Fibroblast of skin of abdomen (primary cell): ENCODE measurements at regions not wholly inside any gene's neighbourhood (a gene's known extent, or its start where the extent isn't known, plus 50 kb on each side); places are given as distances from the start of the nearest gene placed in this dataset.

Experiments used
- DNase-seq: peaks from one replicate; pipeline ENCODE4 v3.0.0-alpha.2; 2013

DNA sequence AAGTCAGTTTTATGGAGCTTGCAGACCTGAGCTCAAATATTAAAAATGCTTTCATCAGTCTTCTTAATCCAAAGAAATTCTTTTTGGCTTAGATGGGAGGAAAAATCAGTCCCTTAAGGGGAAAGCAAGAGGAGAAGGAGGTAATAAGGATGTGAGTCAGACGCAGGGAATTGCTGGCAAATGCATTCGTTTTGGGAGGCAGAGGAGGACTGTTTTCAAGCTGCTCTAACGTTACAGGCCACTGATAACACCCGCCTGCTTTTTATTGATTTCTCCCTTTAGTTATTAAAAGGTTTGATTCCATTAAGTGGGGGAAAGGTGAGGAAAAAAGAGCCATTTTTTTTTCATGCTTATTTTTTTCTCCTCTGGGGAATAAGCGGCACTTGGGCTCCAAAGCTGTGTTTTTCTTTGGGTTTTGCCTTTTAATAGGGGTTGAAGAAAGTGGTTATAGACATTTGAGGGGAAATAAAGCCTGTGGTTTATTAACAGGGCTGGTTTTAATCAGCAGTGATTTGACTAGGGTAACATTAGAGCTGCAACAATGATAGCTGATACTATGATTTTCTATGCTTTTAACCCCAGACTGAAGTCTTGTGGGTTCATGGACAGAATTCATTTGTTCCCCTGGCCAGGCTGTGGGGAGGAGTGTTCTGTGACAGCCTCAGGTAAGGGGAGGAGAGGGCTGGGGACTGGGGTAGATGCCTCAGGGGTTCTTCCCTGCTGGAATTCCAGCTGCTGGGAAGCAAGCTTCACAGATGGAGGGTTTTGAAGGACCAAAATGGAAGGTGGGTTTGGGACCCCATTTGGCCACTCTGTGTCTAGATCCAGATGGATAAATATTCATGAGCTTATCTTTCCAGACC is 225.2 kb downstream of the GAS1 start:
- DNase-seq, result peak; percentile 98

DNA sequence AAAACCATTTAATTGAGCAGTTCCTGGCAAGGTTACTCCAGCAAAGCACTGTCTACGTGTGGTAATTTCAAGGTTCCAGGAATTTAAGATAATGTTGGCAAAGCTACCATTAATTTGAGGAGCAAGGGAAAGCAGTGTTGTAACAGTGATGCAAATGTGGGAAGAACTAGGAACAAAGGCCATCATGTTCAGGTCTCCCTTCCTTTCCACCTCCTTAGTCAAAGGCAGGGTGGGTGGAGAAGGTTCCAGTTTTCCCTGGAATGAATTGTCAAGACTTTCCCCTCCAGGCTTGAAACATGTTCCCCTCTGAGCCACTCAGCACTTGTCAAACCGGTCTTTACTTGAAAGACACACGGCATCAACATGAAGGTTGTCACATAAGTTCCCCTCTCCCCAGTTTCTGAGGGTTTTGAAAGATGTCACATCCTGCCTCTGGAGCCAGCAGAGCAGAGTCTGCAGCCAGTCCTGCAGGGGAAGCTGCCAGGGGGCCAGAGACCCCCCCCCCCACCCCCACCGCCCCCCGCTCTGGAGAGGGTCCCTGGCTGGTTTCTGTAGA is 226.0 kb downstream of the GAS1 start:
- peak; percentile 56 for DNase-seq

DNA sequence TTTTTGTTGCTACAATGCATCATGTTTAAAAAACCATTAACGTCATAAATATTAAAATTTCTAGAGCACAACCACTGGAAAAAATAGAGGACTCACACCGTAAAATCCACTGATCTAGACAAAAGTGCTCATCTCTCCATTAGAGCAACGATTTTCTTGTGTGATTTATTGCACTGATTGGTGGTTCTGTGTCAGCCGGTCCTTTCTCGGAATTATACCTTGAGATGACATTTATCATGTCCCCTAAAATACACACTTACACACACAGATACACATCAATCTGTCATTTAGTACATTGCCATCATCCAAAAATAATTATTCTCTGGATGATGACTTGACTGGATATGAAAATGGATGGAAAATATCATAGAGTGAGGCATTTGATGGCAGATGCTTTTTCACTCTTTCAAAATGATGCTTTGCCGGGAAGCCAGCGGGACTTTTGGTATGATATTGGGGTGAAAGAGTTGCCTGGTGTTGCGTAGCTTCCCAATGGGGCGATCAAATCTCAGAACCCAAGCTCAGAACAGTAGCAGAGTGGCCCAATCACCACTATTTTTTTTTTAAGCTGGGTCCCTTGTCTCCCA is 226.6 kb downstream of the GAS1 start:
- no peak for DNase-seq

DNA sequence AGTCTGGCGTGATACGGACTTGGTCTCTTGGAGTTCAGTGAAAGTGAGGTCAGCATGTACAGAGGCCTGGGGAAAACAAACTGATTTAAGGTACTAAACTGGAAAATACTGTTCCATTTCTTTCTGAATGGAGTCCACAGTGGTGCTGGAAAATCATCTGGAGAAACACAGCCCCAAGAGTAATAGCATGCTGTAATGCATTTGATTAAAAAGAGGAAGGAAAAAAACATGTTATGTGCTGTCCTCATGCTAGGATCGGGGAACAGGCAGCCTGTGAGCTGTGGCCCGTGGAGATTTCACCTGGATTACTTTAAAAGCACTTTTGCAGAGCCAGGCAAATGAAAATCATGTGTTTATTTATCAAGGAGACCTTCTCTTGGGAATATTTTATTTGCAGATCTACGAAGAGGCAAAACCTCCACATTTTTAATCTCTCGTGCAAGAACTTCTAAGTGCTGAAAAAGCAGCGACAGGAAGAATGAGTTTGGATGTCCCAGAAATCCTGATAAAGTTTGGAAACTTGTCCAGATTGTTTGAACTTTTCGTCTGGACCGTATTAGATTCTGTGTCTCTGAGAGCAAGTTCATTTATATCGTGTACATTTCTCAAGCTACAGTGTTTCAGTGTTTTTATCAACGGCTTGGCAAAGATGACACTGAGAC is 228.8 kb downstream of the GAS1 start:
- no peak for DNase-seq

DNA sequence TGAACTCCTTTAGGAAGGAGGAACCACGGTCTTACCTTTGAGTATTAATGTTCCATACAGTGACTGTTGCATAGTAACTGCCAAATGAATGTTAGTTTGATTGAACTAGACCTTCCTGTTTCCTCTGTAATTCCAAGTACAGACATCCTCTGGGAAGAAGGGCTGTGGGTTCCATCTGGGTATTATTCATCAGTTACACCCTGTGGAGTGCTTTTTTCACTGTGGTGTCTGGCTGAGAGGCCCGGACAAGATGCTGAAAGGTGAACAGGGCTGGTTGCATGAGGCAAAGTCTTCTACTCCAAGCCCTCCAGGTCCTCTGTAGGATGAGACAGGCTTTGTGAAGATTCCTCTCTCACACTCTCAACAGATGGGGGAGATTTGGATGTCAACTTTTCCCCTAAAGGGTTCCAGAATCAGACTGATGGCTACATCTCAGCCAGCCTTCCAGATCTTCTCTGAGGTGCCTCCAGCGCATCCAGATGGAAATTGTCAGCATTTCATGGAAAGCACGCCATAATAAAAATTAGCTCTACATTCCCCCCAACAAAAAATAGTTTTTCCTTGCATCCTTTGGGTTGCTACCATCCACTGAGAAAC is 230.9 kb downstream of the GAS1 start:
- DNase-seq, result peak; percentile 44

DNA sequence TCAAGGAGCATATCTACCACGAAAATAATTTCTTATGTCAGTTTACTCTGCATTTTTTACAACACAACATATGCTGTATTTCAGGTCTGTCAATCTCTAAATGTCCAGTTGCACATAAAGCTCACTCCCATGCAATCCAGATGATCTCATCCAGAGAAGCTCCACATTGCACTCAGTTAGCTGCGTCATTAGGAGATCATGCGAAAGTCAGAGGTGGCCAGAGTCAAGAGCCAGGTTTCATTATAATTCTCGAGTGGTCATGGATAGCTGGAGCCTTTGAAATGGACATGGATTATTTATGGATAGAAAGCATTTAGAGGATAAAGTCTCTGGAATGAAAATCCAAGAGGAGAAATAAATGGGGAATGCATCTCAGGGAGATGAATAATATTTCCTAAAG is 232.3 kb downstream of the GAS1 start:
- DNase-seq, result peak; percentile 85

DNA sequence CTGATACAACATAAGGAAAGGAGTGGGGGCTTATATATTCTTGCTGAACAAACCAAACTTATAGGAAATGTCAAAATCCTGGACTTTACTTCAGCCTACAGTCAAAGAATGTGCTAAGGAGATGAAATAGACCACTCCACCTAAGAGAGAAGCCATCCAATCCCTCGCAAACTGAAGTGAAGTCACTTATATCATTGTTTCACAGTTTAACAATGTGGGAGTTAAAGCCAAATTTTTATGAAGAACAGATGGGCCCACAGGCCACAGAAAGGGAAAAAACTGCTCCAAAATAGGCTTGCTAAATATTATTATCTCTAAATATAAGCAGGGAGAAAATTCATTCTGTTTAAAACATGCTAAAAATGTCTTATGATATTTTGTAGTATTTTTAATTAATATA is 233.3 kb downstream of the GAS1 start:
- DNase-seq, result peak; percentile 87

DNA sequence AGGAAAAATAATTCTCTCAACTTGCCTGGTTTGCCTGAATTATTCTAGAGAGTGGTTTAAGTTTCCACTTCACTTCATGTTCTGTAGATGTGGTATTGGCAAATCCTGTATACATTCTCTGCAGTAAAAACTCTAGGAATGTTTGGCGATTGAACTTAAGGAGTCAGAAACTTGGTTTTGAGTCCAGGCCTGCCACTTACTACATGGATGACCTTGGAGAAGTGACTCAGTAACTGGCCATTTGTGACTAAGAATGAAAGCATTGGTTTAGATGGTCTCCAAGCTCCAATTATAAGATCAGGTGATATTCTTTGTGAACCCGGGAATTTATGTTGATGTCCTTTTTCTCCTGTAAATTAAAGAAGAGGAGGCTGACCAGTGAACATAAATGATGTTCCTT is 233.8 kb downstream of the GAS1 start:
- DNase-seq, result peak; percentile 90

DNA sequence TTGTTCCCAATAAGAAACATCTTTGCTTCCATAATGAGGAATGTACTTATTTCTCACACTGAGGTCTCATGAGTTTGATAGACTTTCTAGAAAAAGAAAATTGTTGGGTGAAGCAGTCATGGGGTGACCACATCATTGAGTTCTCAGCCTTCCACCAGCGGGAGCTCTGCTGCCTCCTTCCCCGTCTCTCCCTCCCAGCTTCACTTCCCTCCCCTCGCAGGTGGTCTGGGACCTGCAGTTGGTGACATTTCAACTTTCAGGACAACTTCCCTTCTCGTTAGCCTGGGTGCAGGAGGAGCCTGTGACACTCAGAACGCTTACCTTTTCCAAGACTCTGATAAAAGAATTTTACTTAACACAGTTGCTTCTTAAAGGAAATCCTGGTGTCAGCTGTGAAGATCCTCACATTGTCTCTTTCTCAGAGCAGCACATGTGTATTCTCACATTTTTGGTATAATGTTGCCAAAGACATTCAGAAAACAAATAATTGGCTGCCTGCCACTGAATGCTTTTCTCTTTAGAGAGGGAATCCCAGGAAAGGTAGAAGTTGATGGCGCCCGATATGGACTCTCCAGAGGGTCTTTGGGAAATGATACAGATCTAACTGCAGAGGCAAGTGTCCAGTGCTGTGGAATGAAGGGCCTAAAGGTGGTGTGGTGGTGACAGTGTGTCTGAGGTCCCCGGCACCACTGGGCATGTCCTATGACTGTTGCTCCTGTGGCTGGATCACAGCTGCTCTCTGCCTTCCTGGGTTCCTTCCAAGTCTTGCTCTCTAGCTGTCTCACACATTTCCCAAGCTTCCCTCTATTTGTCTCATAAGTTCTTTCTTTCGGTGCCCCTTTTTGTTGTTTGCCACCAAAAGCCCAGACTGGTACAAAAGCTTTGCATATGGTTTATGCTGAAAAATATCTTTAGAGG is 238.1 kb downstream of the GAS1 start:
- no peak for DNase-seq

DNA sequence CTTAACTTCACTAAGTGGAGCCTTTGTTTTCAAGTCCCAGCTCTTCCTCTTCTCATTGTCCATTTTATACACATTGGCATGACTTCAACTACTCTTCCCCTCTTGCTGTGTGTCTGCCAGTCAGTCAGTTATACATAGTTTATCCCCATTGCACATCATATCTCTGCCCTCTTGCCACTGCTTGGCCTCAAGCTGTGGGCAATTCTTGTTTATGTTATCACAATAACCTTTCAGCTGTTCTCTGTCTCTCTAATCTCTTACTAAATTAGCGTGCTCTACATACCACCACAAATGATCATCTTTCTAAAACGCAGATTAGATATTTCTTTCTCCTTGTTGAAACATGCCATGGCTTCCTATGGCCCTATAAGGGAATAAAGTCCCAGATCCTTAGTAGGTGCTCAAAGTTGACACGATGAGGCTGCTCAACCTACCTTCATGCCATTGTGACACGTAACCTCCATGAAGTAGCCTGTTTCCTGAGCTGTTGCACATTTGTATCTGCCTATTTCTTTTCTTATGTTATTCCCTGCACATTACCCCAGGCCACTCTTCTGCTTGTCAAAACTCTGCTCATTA is 239.3 kb downstream of the GAS1 start:
- DNase-seq, result no peak

DNA sequence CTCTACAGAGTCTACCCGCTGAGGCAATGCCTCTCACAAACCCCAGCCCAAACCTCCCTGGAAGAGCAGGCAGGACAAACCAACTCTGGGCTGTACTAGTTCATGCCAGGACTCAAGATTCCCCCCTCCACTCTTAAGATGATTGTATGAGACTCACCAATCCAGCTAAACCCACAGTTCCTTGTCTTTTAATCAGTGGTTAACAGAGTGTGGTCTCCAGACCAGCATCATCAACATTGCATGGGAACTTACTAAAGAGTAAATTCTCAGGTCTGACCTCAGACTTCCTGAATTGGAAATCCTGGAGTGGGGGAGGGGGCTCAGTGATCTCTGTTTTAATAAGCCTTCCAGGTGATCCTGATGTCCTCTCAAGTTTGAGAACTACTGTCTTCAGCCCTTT is 240.9 kb downstream of the GAS1 start:
- peak; percentile 59 for DNase-seq

DNA sequence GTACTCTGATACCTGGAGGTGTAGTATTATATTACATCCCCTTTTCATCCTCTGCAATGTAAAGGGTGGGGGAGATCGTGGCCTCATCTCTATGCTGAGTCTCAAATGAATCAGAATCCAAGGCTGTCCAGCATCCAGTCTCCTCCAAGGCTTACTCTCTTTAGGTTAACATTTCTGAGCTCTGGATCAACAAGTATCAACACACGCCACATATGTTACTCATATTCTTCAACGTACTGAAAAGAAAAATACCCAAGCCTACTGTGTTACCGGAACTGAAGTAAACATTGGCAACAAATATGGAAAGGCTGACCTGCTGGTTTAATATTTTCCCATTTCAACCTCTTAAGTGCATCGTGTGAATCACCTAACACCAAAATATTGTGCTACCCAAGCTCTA is 241.8 kb downstream of the GAS1 start:
- DNase-seq, result peak; percentile 69

DNA sequence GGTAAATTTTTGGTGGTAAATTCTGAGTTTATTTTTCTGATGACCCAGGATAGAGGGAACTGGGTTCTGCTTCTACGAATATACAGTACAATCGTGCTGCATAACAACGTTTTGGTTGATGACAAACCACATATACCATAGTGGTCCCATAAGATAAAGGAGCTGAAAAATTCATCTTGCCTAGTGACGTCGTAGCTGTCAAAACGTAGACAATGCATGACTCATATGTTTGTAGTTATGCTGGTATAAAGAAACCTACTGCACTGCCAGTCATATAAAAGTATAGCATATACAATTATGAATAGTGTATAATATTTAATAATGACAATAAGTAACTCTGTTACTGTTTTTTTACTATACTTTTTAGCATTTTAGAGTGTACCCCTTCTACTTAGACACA is 244.0 kb downstream of the GAS1 start:
- DNase-seq, result peak; percentile 60

DNA sequence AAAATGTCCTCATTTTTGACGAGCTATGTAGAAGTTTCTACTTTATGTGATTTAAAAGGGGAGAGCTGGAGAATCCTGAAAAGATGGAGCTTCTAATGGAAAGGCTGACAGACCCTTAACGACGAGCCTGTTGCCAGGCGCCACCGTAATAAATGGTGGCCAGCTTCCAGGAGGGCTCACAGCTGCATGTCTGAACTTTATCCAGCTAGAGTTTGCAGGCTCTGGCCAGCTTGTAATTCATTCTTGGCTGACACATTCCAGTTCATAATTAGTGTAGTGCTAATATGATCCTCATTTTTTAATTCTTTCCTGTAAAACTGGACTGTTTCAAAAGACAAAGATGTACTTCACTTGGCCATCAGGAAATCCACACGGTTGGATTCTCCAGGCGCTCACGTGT is 246.7 kb downstream of the GAS1 start:
- peak; percentile 85 for DNase-seq

DNA sequence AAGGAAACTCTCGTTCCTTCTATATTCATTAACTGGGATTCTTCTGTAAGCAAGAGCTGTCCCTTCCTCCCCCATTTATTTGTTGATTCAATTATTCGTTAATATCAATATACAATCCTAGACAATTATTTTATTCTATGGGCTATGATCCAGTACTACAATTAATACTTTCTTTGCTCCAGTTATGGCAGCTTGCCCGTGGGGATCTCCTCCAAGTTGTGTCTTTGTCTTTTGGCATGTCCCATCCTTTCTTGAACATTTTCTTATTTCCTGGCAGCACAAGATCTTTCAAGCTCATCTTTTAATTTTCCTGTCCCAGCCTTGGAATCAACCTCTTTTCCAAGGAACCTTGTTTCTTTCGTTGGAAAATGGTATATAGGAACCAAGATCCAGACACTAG is 249.3 kb downstream of the GAS1 start:
- no peak for DNase-seq

DNA sequence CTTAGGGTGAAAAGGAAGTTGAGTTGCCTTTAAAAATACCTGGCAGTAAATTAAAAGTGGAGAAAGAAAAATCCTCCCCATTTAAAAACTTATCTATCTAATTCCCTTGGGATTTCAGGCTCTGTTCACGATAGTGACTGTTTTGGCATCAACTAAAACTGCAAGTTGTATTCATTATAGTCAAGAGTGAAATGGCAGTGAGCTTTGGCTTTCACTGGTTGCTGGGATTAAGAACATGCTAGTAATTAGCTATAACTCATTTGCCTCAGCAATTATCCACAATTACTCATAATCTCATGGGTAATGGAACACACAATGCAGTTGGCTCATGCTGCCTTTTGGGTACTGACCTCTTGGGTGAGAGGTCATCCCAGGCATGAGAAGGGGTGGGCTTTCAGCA is 250.1 kb downstream of the GAS1 start:
- peak; percentile 20 for DNase-seq

DNA sequence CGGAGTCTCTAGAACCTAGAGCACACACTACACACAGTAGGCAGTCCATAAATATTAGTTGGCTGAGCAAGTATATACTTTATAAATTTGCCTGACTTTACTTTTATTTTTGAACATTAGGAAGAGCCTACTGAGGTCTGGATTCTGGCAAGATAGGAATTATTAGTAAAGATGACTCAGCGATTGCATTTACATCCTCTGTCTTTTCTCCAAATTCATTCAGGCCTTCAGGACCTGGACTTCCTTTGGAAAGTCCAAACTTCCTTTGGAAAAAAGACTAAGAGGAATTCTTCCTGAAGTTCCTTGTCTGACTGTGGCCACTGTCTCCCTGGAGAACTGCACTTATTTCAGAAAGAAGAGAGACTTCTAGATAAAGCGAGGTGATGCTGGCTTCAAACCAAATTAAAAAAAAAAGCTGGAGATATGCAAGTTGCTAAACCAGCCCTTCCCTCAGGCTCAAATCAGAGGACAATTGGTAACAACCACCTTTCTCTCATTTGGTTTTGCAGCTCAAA is 251.3 kb downstream of the GAS1 start:
- DNase-seq, result peak; percentile 58

DNA sequence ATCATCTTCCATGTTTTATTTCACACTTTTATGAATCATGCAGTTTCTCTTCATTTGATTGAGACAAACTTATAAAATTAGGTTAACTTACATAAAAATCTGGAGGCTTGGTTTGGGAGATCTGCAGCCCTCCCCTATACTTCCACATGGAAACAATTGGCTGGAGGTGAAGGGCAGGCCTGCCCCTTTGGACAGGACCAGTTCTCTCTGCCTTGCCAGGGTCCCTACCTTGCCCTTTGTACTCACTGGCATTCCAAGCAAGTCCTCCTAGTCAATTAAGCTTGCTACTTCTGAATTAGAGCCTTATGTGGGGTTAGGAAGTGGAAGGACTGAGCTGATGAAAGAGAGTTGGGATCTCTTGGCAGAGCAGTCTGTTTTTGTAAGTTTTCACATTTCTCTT is 257.3 kb downstream of the GAS1 start:
- no peak for DNase-seq

DNA sequence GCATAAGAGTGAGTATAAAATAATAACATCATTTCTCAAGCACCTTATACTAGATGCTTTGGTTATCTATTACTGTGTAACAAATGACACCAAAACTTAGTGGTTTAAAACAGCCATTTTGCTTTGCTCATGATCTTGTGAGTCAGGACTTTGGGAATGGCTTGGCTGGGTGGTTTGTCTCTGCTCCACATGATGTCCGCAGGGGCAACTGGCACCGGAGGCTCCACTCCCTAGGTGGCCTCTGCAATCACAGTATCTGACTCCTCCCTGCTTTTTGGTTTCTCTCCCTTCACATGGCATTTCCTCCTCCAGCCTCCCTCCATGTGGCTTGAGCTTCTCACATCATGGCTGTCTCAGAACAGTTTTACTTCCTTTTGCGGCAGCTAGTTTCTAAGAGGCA is 259.5 kb downstream of the GAS1 start:
- no peak for DNase-seq

DNA sequence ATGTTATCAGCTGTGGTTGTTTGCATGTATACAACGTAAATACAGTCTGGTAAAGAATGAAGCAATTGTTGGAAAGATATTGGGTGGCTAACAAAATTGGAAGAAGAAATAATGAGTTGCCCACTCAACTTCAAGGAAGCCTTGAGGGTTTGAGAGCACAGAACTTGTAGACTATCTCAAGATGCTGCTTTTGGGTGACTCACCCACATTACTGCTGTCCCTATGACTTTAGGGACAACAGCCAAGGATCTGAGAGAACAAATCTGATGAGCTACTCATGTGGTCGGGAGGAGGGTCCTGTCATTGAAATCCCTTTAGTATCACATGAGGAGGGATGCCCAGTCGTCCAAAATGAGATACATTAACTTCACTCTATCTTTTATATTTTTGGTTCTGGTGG is 261.8 kb downstream of the GAS1 start:
- no peak for DNase-seq

DNA sequence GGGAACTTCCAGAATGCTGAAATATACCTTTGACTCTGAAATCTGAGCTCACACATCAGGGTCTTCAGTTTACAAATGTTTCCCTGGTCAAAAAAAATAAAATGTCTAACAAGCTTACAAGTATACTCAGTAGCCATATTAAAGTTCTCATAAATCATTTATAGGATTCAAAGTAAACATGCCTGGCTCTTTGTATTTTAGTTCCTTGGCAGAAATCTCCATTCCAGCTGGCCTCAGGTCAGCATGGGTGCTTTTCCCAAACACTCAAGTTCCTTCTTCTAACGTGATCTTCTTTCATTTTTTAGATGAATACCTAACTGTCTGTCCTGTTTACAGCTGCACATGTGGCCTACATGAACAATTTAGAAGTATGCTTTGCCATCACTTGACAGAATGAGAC is 263.2 kb downstream of the GAS1 start:
- DNase-seq, result no peak
